Occipital lobe (tissue), 1 donor: ENCODE measurements at regions not wholly inside any gene's neighbourhood (a gene's known extent, or its start where the extent isn't known, plus 50 kb on each side); places are given as distances from the start of the nearest gene placed in this dataset.
"Not testable (repeated sequence)": the region's sequence is repeated elsewhere in the genome, so short reads cannot be mapped to it uniquely, and the experiment has no call there.

ENCODE experiments used
- DNase-seq: peaks from one replicate; lab custom pipeline; 2025; lab: John Stamatoyannopoulos, UW

- DNase-seq, result no peak
Measured at GRCh38 chr7:54115028-54115763, 427.0 kb upstream of the VSTM2A start.

GRCh38 chr7:54116956-54117355, 425.2 kb upstream of the VSTM2A start:
- no peak for DNase-seq

GRCh38 chr7:54129035-54129434, 413.1 kb upstream of the VSTM2A start:
- DNase-seq, result no peak

GRCh38 chr7:54141576-54141975, 400.6 kb upstream of the VSTM2A start:
- no peak for DNase-seq

- DNase-seq, result no peak
Measured at GRCh38 chr7:54145716-54146115, 396.5 kb upstream of the VSTM2A start.

- DNase-seq, result no peak
Measured at GRCh38 chr7:54153462-54153861, 388.7 kb upstream of the VSTM2A start.

- no peak for DNase-seq
Measured at GRCh38 chr7:54159088-54159487, 383.1 kb upstream of the VSTM2A start.

GRCh38 chr7:54161621-54162020, 380.6 kb upstream of the VSTM2A start:
- DNase-seq, result no peak

- no peak for DNase-seq
Measured at GRCh38 chr7:54166419-54166818, 375.8 kb upstream of the VSTM2A start.

GRCh38 chr7:54179321-54180029, 362.7 kb upstream of the VSTM2A start:
- DNase-seq, result no peak

GRCh38 chr7:54180796-54181195, 361.4 kb upstream of the VSTM2A start:
- no peak for DNase-seq

- DNase-seq, result no peak
Measured at GRCh38 chr7:54183055-54183454, 359.1 kb upstream of the VSTM2A start.

GRCh38 chr7:54186336-54186735, 355.8 kb upstream of the VSTM2A start:
- DNase-seq, result no peak

GRCh38 chr7:54187886-54188685, 354.1 kb upstream of the VSTM2A start:
- no peak for DNase-seq

GRCh38 chr7:54188843-54189242, 353.3 kb upstream of the VSTM2A start:
- DNase-seq, result no peak

- DNase-seq, result no peak
Measured at GRCh38 chr7:54189330-54189729, 352.8 kb upstream of the VSTM2A start.

GRCh38 chr7:54201501-54201900, 340.7 kb upstream of the VSTM2A start:
- no peak for DNase-seq

- no peak for DNase-seq
Measured at GRCh38 chr7:54215424-54215823, 326.8 kb upstream of the VSTM2A start.

- DNase-seq, result not testable (repeated sequence)
Measured at GRCh38 chr7:54226030-54226429, 316.1 kb upstream of the VSTM2A start.

- no peak for DNase-seq
Measured at GRCh38 chr7:54242776-54243175, 299.4 kb upstream of the VSTM2A start.

- DNase-seq, result no peak
Measured at GRCh38 chr7:54245020-54245419, 297.2 kb upstream of the VSTM2A start.

- no peak for DNase-seq
Measured at GRCh38 chr7:54249686-54250085, 292.5 kb upstream of the VSTM2A start.
